ENCODE measurements at regions not wholly inside any gene's neighbourhood (a gene's known extent, or its start where the extent isn't known, plus 50 kb on each side); places are given as distances from the start of the nearest gene placed in this dataset.

DNA sequence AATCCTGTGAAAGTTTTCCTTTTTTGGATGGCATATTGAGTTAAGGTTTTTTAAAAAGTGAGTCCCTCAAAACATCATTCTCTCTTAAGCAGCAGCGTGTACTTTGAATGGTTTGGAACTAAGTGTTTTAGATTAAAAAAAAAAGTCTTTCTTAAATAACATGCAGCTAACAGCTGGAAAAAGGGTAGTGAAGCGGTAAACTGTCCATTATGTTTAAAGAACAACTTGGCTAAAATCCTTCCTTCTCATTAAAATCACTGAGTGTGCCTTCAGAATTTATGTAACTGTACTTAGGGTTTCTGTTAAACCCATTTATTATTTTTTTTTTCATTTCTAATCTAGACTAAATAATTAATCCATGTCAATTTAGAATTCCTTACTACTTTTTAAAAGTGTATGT, 254.2 kb upstream of the ADAMTS5 start:
- H3K4me3 ChIP-seq (ENCODE audit: low read depth, low read length), result no peak overlapping the region
- TF ChIP-seq, protein P1, sequence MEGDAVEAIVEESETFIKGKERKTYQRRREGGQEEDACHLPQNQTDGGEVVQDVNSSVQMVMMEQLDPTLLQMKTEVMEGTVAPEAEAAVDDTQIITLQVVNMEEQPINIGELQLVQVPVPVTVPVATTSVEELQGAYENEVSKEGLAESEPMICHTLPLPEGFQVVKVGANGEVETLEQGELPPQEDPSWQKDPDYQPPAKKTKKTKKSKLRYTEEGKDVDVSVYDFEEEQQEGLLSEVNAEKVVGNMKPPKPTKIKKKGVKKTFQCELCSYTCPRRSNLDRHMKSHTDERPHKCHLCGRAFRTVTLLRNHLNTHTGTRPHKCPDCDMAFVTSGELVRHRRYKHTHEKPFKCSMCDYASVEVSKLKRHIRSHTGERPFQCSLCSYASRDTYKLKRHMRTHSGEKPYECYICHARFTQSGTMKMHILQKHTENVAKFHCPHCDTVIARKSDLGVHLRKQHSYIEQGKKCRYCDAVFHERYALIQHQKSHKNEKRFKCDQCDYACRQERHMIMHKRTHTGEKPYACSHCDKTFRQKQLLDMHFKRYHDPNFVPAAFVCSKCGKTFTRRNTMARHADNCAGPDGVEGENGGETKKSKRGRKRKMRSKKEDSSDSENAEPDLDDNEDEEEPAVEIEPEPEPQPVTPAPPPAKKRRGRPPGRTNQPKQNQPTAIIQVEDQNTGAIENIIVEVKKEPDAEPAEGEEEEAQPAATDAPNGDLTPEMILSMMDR (IDR thresholded peaks at IDR 0.05; ENCODE audit: borderline replicate concordance, insufficient read depth, low read depth, low read length), result no peak

DNA sequence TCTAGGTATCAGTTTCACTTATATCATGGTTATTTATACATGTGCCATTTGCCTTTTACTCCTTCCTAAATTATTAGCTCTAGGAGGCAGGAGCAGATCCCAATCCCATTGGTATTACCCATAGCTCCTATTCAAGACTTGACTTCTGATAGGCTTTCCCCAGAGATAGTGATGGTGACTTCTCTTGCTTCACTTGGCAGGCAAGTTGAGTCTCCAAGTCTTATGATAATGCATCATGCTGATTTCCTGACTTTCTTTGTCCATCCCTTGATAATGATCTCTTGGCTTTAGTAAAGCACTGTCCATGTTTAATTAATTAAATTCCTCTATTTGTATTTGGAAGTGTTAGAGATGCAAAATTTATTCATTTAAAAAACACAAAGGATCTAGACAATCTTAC, 253.5 kb upstream of the ADAMTS5 start:
- H3K4me3 ChIP-seq (ENCODE audit: low read depth, low read length), result no peak overlapping the region
- TF ChIP-seq, protein P1 (IDR thresholded peaks at IDR 0.05; ENCODE audit: borderline replicate concordance, insufficient read depth, low read depth, low read length), result no peak

DNA sequence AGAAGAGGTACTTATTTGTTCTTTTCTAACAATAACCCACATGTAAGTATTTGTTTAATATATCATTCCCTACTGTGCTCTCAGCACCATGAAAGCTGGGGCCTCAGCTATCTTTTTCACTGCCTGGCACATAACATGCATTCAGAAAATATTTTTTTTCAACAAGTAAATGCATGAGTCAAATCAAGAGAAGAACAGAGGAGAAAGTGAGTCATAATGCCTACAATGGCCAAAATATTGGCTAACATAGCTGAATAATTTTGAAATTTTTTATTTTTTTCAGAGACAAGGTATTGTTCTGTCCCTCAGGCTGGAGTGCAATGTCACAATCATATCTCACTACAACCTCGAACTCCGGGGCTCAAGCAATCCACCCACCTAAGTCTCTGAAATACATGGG, 252.2 kb upstream of the ADAMTS5 start:
- TF ChIP-seq, protein P1 (IDR thresholded peaks at IDR 0.05; ENCODE audit: borderline replicate concordance, insufficient read depth, low read depth, low read length), result no peak
- no peak overlapping the region for H3K4me3 ChIP-seq (ENCODE audit: low read depth, low read length)

DNA sequence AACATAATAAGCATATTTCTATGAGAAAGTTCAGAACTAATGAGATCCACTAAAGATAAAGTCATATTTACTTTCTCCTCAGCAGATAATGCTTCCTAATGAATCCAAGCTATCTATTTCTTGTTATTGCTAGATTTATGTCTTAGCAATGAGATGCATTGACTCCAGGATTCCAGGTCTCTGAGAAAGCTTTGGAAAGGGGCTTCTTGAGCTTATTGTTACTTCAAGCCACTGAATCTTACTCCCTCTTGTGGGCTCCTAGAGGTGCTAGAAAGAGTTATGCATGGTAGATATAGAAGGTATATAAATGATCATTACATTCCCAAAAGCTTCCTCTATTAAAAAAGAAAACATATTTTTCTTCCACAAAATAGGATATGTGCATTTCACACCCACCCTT, 246.4 kb upstream of the ADAMTS5 start:
- TF ChIP-seq, protein P1 (IDR thresholded peaks at IDR 0.05; ENCODE audit: borderline replicate concordance, insufficient read depth, low read depth, low read length), result no peak
- no peak overlapping the region for H3K4me3 ChIP-seq (ENCODE audit: low read depth, low read length)

DNA sequence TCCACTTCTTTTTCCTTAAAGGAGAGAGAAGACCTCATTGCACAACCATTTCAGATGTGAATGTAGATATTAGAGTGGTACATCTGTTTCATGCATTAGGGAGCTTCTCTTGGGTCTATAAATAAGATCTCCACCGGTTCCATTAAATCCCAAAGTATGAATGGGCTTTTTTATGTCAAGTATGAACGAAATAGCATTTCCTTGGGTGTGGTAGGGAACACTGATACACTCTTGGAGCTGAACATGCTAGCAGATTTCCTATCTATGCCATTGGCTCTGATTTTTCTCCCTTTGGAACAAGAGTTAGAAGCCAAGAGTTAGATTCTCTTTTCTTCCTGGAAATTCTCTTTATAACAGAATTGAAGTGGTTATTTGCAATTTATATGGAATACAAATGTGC, 245.6 kb upstream of the ADAMTS5 start:
- TF ChIP-seq, protein P1 (IDR thresholded peaks at IDR 0.05; ENCODE audit: borderline replicate concordance, insufficient read depth, low read depth, low read length), result no peak
- no peak overlapping the region for H3K4me3 ChIP-seq (ENCODE audit: low read depth, low read length)

DNA sequence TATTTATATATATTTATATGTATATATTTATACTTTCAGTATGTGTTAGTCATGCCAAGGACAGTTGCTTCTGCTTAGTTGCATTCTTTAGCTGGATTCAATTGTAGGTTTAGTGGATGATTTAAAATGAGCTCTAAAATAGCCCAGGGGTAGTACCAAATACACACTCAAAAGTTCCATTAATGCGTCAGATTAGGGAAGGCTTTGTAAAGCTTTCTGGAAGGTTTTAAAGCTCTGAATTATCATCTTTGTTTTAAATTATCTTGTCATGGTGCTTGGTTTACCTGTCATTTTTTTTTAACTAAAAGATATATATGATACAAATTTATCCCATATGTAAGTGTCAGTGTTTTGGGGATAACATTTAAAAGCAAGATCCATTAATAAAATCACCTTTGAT, 242.7 kb upstream of the ADAMTS5 start:
- TF ChIP-seq, protein P1 (IDR thresholded peaks at IDR 0.05; ENCODE audit: borderline replicate concordance, insufficient read depth, low read depth, low read length), result no peak

DNA sequence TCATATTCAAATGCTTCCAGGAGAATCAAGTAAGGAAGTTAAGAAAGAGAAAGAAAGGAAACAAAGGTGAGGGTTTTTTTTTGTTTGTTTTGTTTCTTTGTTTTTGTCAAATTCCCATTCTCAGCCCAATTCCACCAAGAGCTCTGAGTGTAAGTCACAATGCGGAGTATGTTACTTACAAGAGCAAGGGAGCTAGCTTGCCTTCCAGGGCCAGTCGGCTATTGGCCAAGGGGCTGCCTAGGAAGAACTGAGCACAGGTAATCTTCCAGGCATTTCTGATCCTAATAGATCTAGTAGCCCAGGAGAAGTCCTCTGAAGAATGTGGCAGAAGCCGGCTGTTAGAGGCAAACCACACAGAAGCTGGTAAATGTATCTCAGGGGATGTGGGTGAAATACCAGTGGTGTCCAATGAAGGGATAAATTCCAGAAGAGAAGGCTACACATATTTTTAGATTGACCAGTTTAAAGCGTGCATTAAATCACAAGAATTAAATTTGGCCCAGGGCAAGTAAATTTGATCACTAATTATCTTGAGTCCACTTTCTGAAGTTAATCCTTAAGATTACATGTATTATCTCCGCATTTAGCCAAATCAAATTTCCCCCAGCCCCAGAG, 239.6 kb upstream of the ADAMTS5 start:
- H3K4me3 ChIP-seq (ENCODE audit: low read depth, low read length), result no peak overlapping the region
- TF ChIP-seq, protein P1 (IDR thresholded peaks at IDR 0.05; ENCODE audit: borderline replicate concordance, insufficient read depth, low read depth, low read length), result no peak

More for the DNA sequence above, 242.7 kb upstream of the ADAMTS5 start:
- H3K4me3 ChIP-seq (ENCODE audit: low read depth, low read length), result no peak overlapping the region
